Kidney epithelial cell (primary cell): ENCODE measurements at regions not wholly inside any gene's neighbourhood (a gene's known extent, or its start where the extent isn't known, plus 50 kb on each side); places are given as distances from the start of the nearest gene placed in this dataset.

Experiments used
- DNase-seq: peaks from one replicate; pipeline ENCODE4 v3.0.0-alpha.2; 2010; ENCODE audit warnings: low read depth
- H3K27me3 ChIP-seq: 2 replicates; pipeline ENCODE4 v1.6.0; 2011; ENCODE audit warnings: low read length; ENCODE audit not compliant: control insufficient read depth, insufficient read depth
- H3K36me3 ChIP-seq: 2 replicates; pipeline ENCODE4 v1.5.1; 2011; ENCODE audit warnings: low read length; ENCODE audit not compliant: control insufficient read depth, insufficient read depth
- H3K4me3 ChIP-seq: 2 replicates; pipeline ENCODE4 v1.5.1; 2011; ENCODE audit warnings: low read depth, mild to moderate bottlenecking, control low read depth, low read length
- CTCF ChIP-seq: IDR thresholded peaks from 2 replicates; pipeline ENCODE4 v1.5.1; 2011; ENCODE audit warnings: mild to moderate bottlenecking, moderate library complexity, low read length, control low read depth, inconsistent platforms; ENCODE audit not compliant: insufficient read depth, poor library complexity, severe bottlenecking

DNA sequence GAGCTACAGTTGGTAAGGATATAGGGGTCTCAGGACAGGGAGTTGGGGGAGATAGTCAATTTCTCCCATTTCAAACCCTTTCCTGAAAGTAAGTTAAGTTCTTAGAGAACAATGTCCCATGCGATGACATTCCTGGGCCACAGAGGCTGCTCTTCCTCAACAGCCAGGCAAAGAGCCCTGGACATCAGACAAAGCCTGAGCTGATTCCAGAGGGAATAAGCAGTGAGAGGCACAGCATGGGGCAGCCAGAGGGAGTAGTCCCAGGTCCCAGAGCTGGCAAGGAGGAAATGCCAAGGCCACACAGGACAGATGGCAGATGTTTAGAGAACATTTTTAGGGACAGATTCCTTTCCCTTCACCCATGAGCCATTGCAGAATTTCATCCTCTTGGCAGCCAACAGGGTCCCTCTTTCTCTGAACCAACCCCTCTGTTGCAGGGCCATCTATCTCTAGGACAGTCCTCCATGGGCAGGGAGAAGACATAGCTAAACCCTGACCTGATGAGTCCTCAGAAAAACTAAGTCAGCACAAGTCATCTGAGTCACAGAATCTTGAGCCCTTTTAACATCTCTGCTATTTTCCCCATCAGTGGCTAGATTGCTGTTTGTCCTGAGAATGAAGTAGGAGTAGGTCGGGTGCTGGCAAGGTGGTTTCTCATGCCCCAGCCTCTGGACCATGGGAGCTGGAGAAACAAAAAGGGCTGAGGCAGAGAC, 60.3 kb upstream of the CALM2 start:
- TF ChIP-seq CTCF, result no peak
- H3K27me3 ChIP-seq, result no peaks in the 10 kb centered on the region
- no peak for DNase-seq

DNA sequence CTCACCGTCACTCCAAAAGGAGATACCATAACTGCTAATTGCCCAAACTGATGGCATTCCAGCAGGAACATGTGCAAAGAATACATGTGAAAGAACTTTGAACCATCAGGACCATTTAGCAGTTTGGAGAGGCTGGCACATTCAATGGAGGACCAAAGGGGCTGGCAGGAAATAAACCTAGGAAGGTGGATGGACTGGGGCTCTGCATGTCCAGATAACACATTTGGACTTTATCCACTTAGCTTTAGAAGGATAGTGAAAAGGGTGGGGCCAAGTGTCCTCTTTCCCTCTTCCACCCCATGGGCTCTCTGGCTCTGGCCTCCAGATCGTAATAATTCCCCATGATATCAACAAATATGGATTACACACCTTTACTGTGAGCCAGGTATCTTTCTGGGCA, 58.8 kb upstream of the CALM2 start:
- Histone ChIP-seq H3K36me3 (no peaks in the 10 kb centered on the region), H3K4me3 (no peak overlapping the region), H3K27me3 (no peaks in the 10 kb centered on the region)
- no peak for TF ChIP-seq CTCF
- DNase-seq, result no peak

More for the DNA sequence above, 60.3 kb upstream of the CALM2 start:
- Histone ChIP-seq H3K36me3 (no peaks in the 10 kb centered on the region), H3K4me3 (no peak overlapping the region)

DNA sequence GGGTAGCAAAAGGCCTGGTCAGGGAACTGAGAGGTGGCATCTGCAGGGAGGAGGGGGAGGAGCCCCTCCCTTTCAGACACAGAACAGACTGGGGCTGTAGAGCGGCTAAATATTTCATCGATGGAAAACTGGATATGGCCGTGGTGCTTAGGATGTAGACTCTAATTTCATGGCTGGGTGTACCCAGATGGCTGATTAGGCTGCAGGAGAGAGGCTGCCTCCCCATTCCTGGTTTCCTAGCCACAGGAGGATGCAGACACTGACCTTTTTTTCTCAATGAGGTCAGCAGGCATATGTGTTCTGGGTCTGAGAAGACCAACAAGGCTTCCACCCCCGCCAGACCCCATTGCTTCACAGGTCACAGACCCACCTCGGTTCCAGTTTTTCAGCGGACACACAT, 58.1 kb upstream of the CALM2 start:
- no peaks in the 10 kb centered on the region for H3K27me3 ChIP-seq
- TF ChIP-seq CTCF, result no peak
- H3K36me3 ChIP-seq, result no peaks in the 10 kb centered on the region
- no peak for DNase-seq
- H3K4me3 ChIP-seq, result no peak overlapping the region

DNA sequence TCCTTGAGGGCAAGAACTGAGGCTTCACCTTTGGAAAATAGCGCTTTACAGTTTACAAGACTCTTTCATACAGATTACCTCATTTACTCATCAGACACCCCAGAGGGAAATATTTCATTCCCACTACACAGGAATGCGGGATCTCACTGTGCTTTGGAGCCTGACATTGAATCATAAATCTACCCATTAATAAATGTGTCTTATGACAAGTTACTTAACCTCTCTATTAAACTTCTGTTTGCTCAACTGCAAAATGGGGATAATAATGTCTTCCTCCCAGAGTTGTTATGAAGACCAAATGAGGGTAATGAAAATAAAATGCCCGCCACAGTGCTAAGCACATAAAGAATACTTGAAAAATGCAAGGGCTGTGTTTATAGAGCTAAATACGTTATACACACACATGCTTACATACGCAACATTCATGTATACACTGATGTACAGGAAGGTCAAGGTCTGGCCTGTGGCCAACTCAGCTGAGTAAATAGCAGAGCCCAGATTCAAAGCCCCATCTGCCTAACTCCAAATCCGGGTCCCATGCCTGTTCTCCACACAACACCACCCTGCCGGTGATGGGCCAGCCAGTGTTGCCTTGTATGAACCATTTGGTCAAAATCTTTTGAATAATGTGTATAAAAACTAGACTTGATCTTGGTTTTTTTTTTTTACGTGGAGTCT, 56.6 kb upstream of the CALM2 start:
- TF ChIP-seq CTCF, result no peak
- no peak for DNase-seq
- Histone ChIP-seq H3K36me3 (no peaks in the 10 kb centered on the region), H3K27me3 (no peaks in the 10 kb centered on the region), H3K4me3 (no peak overlapping the region)

- no peaks in the 10 kb centered on the region for H3K27me3 ChIP-seq
- no peak for TF ChIP-seq CTCF
- no peaks in the 10 kb centered on the region for H3K36me3 ChIP-seq
- DNase-seq, result no peak
- H3K4me3 ChIP-seq, result no peak overlapping the region
Measured at GRCh38 chr2:47230418-47230817, 54.1 kb upstream of the CALM2 start.
